ENCODE measurements at regions not wholly inside any gene's neighbourhood (a gene's known extent, or its start where the extent isn't known, plus 50 kb on each side); places are given as distances from the start of the nearest gene placed in this dataset.

- Histone ChIP-seq H3K27ac (ENCODE audit: low read length) (no peak overlapping the region), H3K79me2 (ENCODE audit: low read length) (0 out of 2 replicates have a peak, but pooled peaks cover 3% of the 10 kb centered on the region), H3K4me2 (ENCODE audit: low read length) (no peak overlapping the region), H3K9ac (ENCODE audit: low read length) (no peak overlapping the region), H2AFZ (ENCODE audit: low read depth, low read length) (no peak overlapping the region), H3K9me3 (ENCODE audit: insufficient read depth, low read length) (no peaks in the 10 kb centered on the region), H4K20me1 (ENCODE audit: insufficient read depth, low read length) (no peaks in the 10 kb centered on the region), H3K36me3 (replicated peaks; ENCODE audit: low read depth, low read length) (no peaks in the 10 kb centered on the region), H3K4me3 (ENCODE audit: low read length) (no peak overlapping the region), H3K27me3 (ENCODE audit: low read depth, low read length) (no peaks in the 10 kb centered on the region), H3K4me1 (ENCODE audit: low read length) (peaks cover 4% of the 10 kb centered on the region)
- TF ChIP-seq CTCF (IDR thresholded peaks at IDR 0.05; ENCODE audit: low read depth, low read length) (no peak), EZH2phosphoT487 (IDR thresholded peaks at IDR 0.05; ENCODE audit: low read depth) (no peak)
Observed at GRCh38 chr3:56909349-56909748, 107.6 kb upstream of the ARHGEF3 start.

GRCh38 chr3:56908004-56908403, 106.3 kb upstream of the ARHGEF3 start:
- no peak for TF ChIP-seq CTCF (IDR thresholded peaks at IDR 0.05; ENCODE audit: low read depth, low read length)
- TF ChIP-seq EZH2phosphoT487 (IDR thresholded peaks at IDR 0.05; ENCODE audit: low read depth) = no peak
- Histone ChIP-seq H3K4me3 (ENCODE audit: low read length) (no peak overlapping the region), H3K79me2 (ENCODE audit: low read length) (no peaks in the 10 kb centered on the region), H4K20me1 (ENCODE audit: insufficient read depth, low read length) (no peaks in the 10 kb centered on the region), H3K27me3 (ENCODE audit: low read depth, low read length) (no peaks in the 10 kb centered on the region), H3K27ac (ENCODE audit: low read length) (no peak overlapping the region), H3K4me1 (ENCODE audit: low read length) (peaks cover under 1% of the 10 kb centered on the region; the same call in 1 of the 2 replicates), H3K36me3 (replicated peaks; ENCODE audit: low read depth, low read length) (no peaks in the 10 kb centered on the region), H3K9ac (ENCODE audit: low read length) (no peak overlapping the region), H3K9me3 (ENCODE audit: insufficient read depth, low read length) (no peaks in the 10 kb centered on the region), H2AFZ (ENCODE audit: low read depth, low read length) (no peak overlapping the region), H3K4me2 (ENCODE audit: low read length) (no peak overlapping the region)

GRCh38 chr3:56904552-56905215, 102.9 kb upstream of the ARHGEF3 start:
- H3K4me2 ChIP-seq (ENCODE audit: low read length) = no peak overlapping the region
- H3K4me1 ChIP-seq (ENCODE audit: low read length) = peaks cover 20% of the 10 kb centered on the region
- no peak overlapping the region for H2AFZ ChIP-seq (ENCODE audit: low read depth, low read length)
- no peaks in the 10 kb centered on the region for H3K36me3 ChIP-seq (replicated peaks; ENCODE audit: low read depth, low read length)
- no peaks in the 10 kb centered on the region for H3K9me3 ChIP-seq (ENCODE audit: insufficient read depth, low read length)
- no peak overlapping the region for H3K9ac ChIP-seq (ENCODE audit: low read length)
- no peak overlapping the region for H3K27ac ChIP-seq (ENCODE audit: low read length)
- H4K20me1 ChIP-seq (ENCODE audit: insufficient read depth, low read length) = no peaks in the 10 kb centered on the region
- no peak for TF ChIP-seq EZH2phosphoT487 (IDR thresholded peaks at IDR 0.05; ENCODE audit: low read depth)
- TF ChIP-seq CTCF (IDR thresholded peaks at IDR 0.05; ENCODE audit: low read depth, low read length) = no peak
- H3K79me2 ChIP-seq (ENCODE audit: low read length) = no peaks in the 10 kb centered on the region
- H3K4me3 ChIP-seq (ENCODE audit: low read length) = no peak overlapping the region
- H3K27me3 ChIP-seq (ENCODE audit: low read depth, low read length) = no peaks in the 10 kb centered on the region

GRCh38 chr3:56903231-56903782, 101.6 kb upstream of the ARHGEF3 start:
- H3K27ac ChIP-seq (ENCODE audit: low read length) = no peak overlapping the region
- H3K4me3 ChIP-seq (ENCODE audit: low read length) = no peak overlapping the region
- H3K4me1 ChIP-seq (ENCODE audit: low read length) = peaks cover 20% of the 10 kb centered on the region
- H3K36me3 ChIP-seq (replicated peaks; ENCODE audit: low read depth, low read length) = no peaks in the 10 kb centered on the region
- H3K27me3 ChIP-seq (ENCODE audit: low read depth, low read length) = no peaks in the 10 kb centered on the region
- H3K9me3 ChIP-seq (ENCODE audit: insufficient read depth, low read length) = no peaks in the 10 kb centered on the region
- H3K4me2 ChIP-seq (ENCODE audit: low read length) = no peak overlapping the region
- H3K79me2 ChIP-seq (ENCODE audit: low read length) = no peaks in the 10 kb centered on the region
- H2AFZ ChIP-seq (ENCODE audit: low read depth, low read length) = no peak overlapping the region
- TF ChIP-seq CTCF (IDR thresholded peaks at IDR 0.05; ENCODE audit: low read depth, low read length) (no peak), EZH2phosphoT487 (IDR thresholded peaks at IDR 0.05; ENCODE audit: low read depth) (no peak)
- H4K20me1 ChIP-seq (ENCODE audit: insufficient read depth, low read length) = no peaks in the 10 kb centered on the region
- no peak overlapping the region for H3K9ac ChIP-seq (ENCODE audit: low read length)
